Nephron (organoid): ENCODE measurements at regions not wholly inside any gene's neighbourhood (a gene's known extent, or its start where the extent isn't known, plus 50 kb on each side); places are given as distances from the start of the nearest gene placed in this dataset.
"Not testable (repeated sequence)": the region's sequence is repeated elsewhere in the genome, so short reads cannot be mapped to it uniquely, and the experiment has no call there.

Experiments
- H3K27ac Mint-ChIP-seq, 3 experiments: 2 replicates each; pipeline ENCODE4 v1.8.0; 2020; ENCODE audit warnings: mixed read lengths in 3 of 3, mild to moderate bottlenecking in 2 of 3, moderate library complexity in 1 of 3
- H3K27me3 Mint-ChIP-seq: 2 replicates; pipeline ENCODE4 v1.8.0; 2021; ENCODE audit warnings: low read depth, mild to moderate bottlenecking, moderate library complexity, mixed read lengths
- H3K36me3 Mint-ChIP-seq: 2 replicates; pipeline ENCODE4 v1.8.0; 2020; ENCODE audit warnings: low read depth, mixed read lengths
- H3K4me1 Mint-ChIP-seq: 2 replicates; pipeline ENCODE4 v1.8.0; 2020; ENCODE audit warnings: mixed read lengths
- H3K4me3 Mint-ChIP-seq, 3 experiments: 2 replicates each; pipeline ENCODE4 v1.8.0; 2020; ENCODE audit warnings: mild to moderate bottlenecking in 3 of 3, mixed read lengths in 3 of 3, moderate library complexity in 2 of 3
- H3K9me3 Mint-ChIP-seq: 2 replicates; pipeline ENCODE4 v1.8.0; 2020; ENCODE audit warnings: mixed read lengths
- CTCF ChIP-seq, 3 experiments: fragments of 200-600 bp; sonication (generic); IDR thresholded peaks; one replicate each; pipeline ENCODE4 v1.5.0; 2021; ENCODE audit warnings: antibody characterized with exemption in 3 of 3; ENCODE audit not compliant: unreplicated experiment in 3 of 3

GRCh38 chr10:21427804-21428481 is 97.5 kb downstream of the SKIDA1 start:
- Mint-ChIP-seq H3K36me3 (no peaks in the 10 kb centered on the region), H3K9me3 (peaks cover 19% of the 10 kb centered on the region), H3K4me1 (peaks cover 5% of the 10 kb centered on the region), H3K4me3 (no peak overlapping the region), H3K27ac (no peak overlapping the region), H3K27me3 (peaks cover 3% of the 10 kb centered on the region)
- TF ChIP-seq CTCF (IDR thresholded peaks at IDR 0.05; ENCODE audit: unreplicated experiment in 3 of 3): no peak

GRCh38 chr10:21424459-21424861 is 101.0 kb downstream of the SKIDA1 start:
- Mint-ChIP-seq H3K27ac (peak overlapping the region; percentile 24 to 67 (median 55)), H3K36me3 (no peaks in the 10 kb centered on the region), H3K4me3 (no peak overlapping the region), H3K4me1 (peaks cover 5% of the 10 kb centered on the region), H3K27me3 (no peaks in the 10 kb centered on the region), H3K9me3 (peaks cover 16% of the 10 kb centered on the region)
- no peak for TF ChIP-seq CTCF (IDR thresholded peaks at IDR 0.05; ENCODE audit: unreplicated experiment in 3 of 3)

- peak overlapping the region in 1 of 3 experiments; percentile 55 for H3K27ac Mint-ChIP-seq
- H3K27me3 Mint-ChIP-seq: no peaks in the 10 kb centered on the region
- H3K9me3 Mint-ChIP-seq: peaks cover 16% of the 10 kb centered on the region
- H3K4me1 Mint-ChIP-seq: peaks cover 5% of the 10 kb centered on the region
- H3K4me3 Mint-ChIP-seq: no peak overlapping the region
- no peaks in the 10 kb centered on the region for H3K36me3 Mint-ChIP-seq
- no peak for TF ChIP-seq CTCF (IDR thresholded peaks at IDR 0.05; ENCODE audit: unreplicated experiment in 3 of 3)
Measured at GRCh38 chr10:21423850-21424249, 101.6 kb downstream of the SKIDA1 start.

- no peak overlapping the region for H3K27ac Mint-ChIP-seq
- H3K4me3 Mint-ChIP-seq: no peak overlapping the region
- H3K9me3 Mint-ChIP-seq: peaks cover 16% of the 10 kb centered on the region
- H3K36me3 Mint-ChIP-seq: no peaks in the 10 kb centered on the region
- no peaks in the 10 kb centered on the region for H3K27me3 Mint-ChIP-seq
- H3K4me1 Mint-ChIP-seq: peaks cover 5% of the 10 kb centered on the region
- no peak for TF ChIP-seq CTCF (IDR thresholded peaks at IDR 0.05; ENCODE audit: unreplicated experiment in 3 of 3)
Measured at GRCh38 chr10:21423338-21423737, 102.1 kb downstream of the SKIDA1 start.

- Mint-ChIP-seq H3K36me3 (no peaks in the 10 kb centered on the region), H3K27ac (peak overlapping the region in 1 of 3 experiments; percentile 16), H3K9me3 (peaks cover 6% of the 10 kb centered on the region), H3K27me3 (no peaks in the 10 kb centered on the region), H3K4me3 (no peak overlapping the region), H3K4me1 (peaks cover 5% of the 10 kb centered on the region)
- TF ChIP-seq CTCF (IDR thresholded peaks at IDR 0.05; ENCODE audit: unreplicated experiment in 3 of 3): no peak
Measured at GRCh38 chr10:21421794-21422193, 103.7 kb downstream of the SKIDA1 start.

- H3K9me3 Mint-ChIP-seq: no peaks in the 10 kb centered on the region
- no peak overlapping the region for H3K4me3 Mint-ChIP-seq
- H3K27me3 Mint-ChIP-seq: no peaks in the 10 kb centered on the region
- peak overlapping the region in 1 of 3 experiments; percentile 36 for H3K27ac Mint-ChIP-seq
- H3K36me3 Mint-ChIP-seq: no peaks in the 10 kb centered on the region
- no peak for TF ChIP-seq CTCF (IDR thresholded peaks at IDR 0.05; ENCODE audit: unreplicated experiment in 3 of 3)
- H3K4me1 Mint-ChIP-seq: peaks cover 5% of the 10 kb centered on the region
Measured at GRCh38 chr10:21421016-21421415, 104.5 kb downstream of the SKIDA1 start.

- H3K36me3 Mint-ChIP-seq, H3K27me3 Mint-ChIP-seq, H3K27ac Mint-ChIP-seq, H3K4me1 Mint-ChIP-seq, H3K4me3 Mint-ChIP-seq, H3K9me3 Mint-ChIP-seq: not testable (repeated sequence)
Measured at GRCh38 chr10:21418981-21419576, 106.4 kb downstream of the SKIDA1 start.
